NCI-H1105 treated with DMSO at 0.1 percent for 48 hours (cell line): ENCODE measurements at regions not wholly inside any gene's neighbourhood (a gene's known extent, or its start where the extent isn't known, plus 50 kb on each side); places are given as distances from the start of the nearest gene placed in this dataset.

ENCODE experiments used
- DNase-seq: peaks from one replicate; lab custom pipeline; 2025; lab: John Stamatoyannopoulos, UW

DNA sequence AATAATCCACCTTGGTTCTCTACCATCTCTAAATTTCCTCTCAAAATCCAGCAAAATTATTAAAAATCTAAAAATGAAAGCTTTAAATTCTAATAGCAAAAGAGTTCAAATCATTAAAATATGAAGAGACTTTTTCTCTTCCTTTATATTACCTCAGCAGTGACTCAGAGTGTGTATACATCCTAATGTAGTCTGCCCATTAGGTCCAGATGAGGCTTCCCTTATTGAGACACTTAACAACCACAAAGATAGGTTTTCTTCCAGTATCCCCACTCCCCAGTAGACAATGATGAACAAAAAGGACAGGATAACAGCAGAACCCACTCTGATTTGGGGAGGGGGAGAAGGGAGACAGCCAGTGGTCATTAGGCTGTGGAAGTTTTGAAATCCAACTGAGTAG, 61.5 kb upstream of the DCBLD2 start:
- DNase-seq, result no peak

DNA sequence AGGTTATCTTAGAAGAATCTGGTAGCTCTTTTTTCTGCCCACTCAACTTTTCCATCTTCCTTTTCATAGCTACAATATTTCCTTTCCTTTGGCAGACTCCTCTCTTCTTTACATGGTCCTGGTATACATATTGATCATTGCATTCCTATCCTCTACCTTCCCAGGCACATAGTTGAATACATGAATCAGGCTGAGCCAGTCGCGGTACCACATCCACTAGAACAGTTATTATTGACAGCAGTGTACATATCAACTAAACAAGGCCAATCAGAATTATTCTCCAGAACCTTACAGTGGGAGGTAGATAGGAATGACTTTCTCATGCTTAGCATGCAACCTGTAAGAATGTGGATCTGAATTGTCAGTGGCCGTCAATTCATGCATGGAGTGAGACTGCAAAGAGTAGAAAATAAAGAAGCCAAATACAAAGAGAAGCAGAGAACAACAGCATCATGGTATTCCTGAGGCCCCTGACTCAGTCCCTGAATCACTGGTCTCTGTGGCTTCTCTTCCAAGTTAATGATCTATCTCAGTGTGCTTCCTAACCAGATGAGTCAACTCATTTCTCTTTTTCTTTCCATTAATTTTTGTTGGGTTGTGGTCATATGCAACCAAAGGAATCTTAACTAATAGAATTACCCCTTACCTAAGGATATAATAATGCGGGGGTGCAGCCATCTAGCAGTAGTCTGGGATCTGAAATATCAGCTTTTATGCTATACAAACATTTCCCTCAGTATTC, 60.9 kb upstream of the DCBLD2 start:
- no peak for DNase-seq

DNA sequence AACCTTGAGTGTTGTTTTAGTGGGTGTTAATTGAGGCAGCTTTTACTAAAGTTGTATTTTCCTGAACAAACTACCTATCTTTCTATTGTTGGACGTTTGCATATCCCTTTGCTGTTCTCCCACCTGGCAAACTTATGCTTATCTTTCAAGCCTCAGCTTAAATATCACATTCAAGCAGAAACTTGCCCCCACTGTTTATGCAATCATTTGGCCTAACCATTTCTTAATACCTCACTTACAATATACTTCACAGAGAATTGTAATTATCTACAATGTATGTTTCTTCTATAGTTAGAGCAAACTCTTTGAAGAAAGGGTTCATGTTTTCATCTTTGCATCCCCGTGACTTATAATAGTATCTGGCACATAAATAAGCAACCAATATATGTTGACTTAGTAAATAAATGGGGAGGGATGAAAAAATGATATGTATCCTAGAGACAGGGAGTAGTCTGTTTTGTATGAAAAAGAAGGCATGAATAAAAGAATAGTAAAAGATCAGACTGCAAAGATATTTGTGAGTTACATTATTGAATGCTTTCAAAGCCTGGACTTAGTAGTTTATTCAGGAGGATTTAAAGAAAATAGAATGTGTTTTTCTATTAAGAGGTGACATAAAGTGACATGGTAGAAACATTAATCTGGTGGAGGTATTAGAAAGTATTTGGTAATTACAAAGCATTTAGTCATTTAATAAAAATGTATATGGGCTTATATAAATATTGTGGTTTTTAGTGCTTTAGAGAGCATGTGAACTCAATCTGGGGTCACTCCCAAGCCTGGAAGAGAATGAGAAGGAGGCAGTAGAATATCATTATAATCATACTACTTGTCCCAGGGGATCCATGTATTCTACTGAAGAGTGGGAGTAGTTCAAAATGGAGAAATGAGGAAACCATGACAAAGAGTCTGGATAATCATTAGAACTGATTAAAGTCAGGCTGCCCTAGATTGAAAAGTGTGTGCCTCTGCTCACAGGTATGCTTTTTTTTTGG, 60.0 kb upstream of the DCBLD2 start:
- DNase-seq, result peak; percentile 52

DNA sequence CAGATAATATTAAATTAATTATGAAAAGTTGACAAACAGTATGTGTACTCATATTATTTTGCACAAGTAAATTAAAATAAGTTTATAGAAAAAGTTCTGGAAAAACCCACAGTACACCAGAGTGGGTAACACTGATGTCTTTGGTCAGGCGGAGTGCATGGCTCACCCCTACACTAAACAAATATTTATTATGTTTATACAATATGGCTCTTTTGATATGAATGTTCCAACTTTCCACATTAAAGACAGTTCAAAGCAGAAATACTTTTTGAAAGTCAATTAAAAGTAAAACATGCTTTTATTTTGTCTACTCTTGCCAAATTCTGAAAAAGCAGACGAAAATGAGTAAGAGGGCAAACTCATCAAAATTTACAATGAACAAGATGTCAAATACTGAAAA, 56.2 kb upstream of the DCBLD2 start:
- DNase-seq, result no peak

DNA sequence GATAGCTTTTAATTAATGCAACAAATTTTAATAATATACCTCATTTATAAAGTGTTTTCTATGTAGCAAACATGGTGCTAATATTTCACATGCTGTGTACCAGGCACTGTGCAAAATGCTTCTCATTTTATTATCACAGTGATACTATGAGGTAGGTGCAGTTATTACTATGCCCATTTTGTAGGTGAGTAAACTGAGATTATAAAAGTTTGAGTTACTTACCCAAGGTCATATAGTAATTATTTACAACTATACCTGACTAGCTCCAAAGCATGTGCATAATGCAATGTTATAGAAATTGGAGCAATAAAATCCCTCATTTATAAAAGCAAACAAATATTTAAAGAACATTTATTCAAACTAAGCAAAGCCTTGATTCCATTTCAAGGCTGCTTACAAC, 54.5 kb upstream of the DCBLD2 start:
- no peak for DNase-seq

DNA sequence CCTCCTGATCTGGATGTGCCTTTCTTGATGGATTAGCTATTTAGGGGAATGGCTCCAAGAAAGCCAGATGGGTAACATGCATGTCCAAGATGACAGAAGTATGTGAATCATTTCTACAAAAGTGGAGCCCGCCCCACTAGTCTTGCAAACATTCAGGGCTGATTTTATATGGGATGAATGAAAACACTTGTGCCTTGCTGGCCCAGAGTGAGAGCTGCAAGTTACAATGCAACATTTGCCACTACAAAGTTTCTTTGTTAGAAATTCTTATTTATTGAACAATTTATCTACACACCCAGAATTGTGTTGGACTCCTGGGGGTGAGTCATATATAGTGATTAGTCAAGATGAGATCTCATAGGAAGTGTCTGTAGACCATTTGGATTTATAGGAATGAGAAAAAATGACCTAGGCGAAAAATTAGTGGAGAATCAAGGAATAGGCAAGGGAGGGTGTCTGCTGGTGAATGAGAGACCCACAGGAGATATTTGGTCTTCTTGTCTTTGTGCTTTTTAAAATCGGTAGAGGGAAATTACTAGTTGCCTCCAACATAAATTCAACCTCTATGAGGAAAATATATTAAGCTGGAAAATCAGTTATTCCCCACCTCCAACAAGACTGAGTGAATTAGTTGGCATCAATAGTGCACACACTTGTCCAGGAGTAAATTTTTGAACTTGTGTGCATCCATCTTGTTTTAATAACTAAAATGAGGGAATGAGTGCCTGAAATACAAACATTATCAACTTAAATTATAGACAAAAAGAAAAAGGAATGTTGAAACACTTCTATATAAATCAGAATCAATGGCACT, 53.5 kb upstream of the DCBLD2 start:
- DNase-seq, result no peak

DNA sequence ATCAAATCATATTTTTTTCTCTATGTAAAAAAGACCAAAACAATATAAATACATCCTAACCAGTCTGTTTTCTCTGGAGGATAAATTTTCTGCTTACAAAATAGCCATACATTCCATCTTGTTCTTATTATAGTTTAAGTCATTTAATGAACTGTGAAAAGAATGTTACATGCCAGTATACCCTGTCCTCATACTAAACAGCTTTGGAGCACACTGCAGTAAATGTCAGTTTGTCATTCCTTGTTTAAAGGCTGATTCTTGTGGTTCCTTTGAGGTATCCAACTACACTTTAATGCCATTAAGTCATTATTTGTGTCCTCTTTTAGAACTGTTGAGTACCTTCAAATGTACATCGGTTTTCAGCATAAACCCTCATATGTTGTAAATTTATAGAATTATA, 52.7 kb upstream of the DCBLD2 start:
- DNase-seq, result no peak

DNA sequence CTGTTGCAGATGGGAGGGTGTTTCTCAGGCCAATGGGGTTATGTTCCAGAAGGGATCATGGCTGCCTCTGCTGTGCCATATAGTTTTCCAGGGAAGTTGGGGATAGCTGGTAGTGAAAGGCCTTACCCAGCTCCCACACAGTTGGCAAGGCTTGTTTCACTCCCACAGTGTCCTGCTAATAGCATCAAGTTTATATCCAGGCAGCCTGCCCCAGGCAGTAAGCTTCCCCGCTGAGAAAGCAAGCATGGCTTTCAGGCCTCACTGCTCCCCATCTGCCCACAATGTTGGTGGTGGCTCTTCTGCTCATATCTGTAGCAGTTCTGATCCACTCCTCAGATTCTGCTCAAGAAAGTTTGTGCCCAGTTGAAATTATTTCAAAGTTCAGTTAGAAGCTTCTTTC, 50.9 kb upstream of the DCBLD2 start:
- DNase-seq, result no peak
